GM19351 (cell line): ENCODE measurements at regions not wholly inside any gene's neighbourhood (a gene's known extent, or its start where the extent isn't known, plus 50 kb on each side); places are given as distances from the start of the nearest gene placed in this dataset.

Experiments
- ATAC-seq: cut with Tn5 transposase; IDR thresholded peaks from one replicate; pipeline ENCODE4 v1.9.1; 2021; ENCODE audit warnings: mild to moderate bottlenecking, moderate library complexity; ENCODE audit not compliant: unreplicated experiment

- no peak for ATAC-seq
Observed at GRCh38 chr22:49100316-49100715, 727.4 kb downstream of the BRD1 start.

- ATAC-seq: no peak
Observed at GRCh38 chr22:49099496-49100124, 728.1 kb downstream of the BRD1 start.

- no peak for ATAC-seq
Observed at GRCh38 chr22:49099089-49099488, 728.6 kb downstream of the BRD1 start.

GRCh38 chr22:49097966-49098365 lies 729.7 kb downstream of the BRD1 start:
- no peak for ATAC-seq

- ATAC-seq: no peak
Observed at GRCh38 chr22:49097171-49097925, 730.3 kb downstream of the BRD1 start.

- no peak for ATAC-seq
Observed at GRCh38 chr22:49096476-49096875, 731.2 kb downstream of the BRD1 start.

- ATAC-seq: no peak
Observed at GRCh38 chr22:49095366-49095765, 732.3 kb downstream of the BRD1 start.

GRCh38 chr22:49094858-49095257 lies 732.8 kb downstream of the BRD1 start:
- ATAC-seq: no peak

- ATAC-seq: no peak
Observed at GRCh38 chr22:49094151-49094550, 733.5 kb downstream of the BRD1 start.

GRCh38 chr22:49093192-49093880 lies 734.3 kb downstream of the BRD1 start:
- ATAC-seq: no peak

- no peak for ATAC-seq
Observed at GRCh38 chr22:49092716-49093115, 735.0 kb downstream of the BRD1 start.

- no peak for ATAC-seq
Observed at GRCh38 chr22:49091917-49092545, 735.6 kb downstream of the BRD1 start.

- no peak for ATAC-seq
Observed at GRCh38 chr22:49091451-49091850, 736.2 kb downstream of the BRD1 start.

GRCh38 chr22:49090853-49091135 lies 736.9 kb downstream of the BRD1 start:
- no peak for ATAC-seq

- ATAC-seq: no peak
Observed at GRCh38 chr22:49090061-49090852, 737.4 kb downstream of the BRD1 start.

GRCh38 chr22:49088801-49089791 lies 738.6 kb downstream of the BRD1 start:
- no peak for ATAC-seq

GRCh38 chr22:49087716-49088601 lies 739.7 kb downstream of the BRD1 start:
- no peak for ATAC-seq

GRCh38 chr22:49087198-49087597 lies 740.5 kb downstream of the BRD1 start:
- ATAC-seq: no peak
